Natural killer cell treated with Interleukin-12 subunit alpha and Interleukin-12 subunit beta and Interleukin-15 and Interleukin-18, amount 100 ng/mL, for 72 hours (primary cell): ENCODE measurements at regions not wholly inside any gene's neighbourhood (a gene's known extent, or its start where the extent isn't known, plus 50 kb on each side); places are given as distances from the start of the nearest gene placed in this dataset.

ENCODE experiments used
- ATAC-seq, 2 donors: fragments of 150-1000 bp; cut with Tn5 transposase in 1 of 2; sonication (Bioruptor Pico), chemical (Tn5 transposase) in 1 of 2; 2 replicates each; pipeline ENCODE4 v1.10.0; 2021
- DNase-seq: peaks from one replicate; pipeline ENCODE4 v3.0.0; 2022; ENCODE audit warnings: low spot score
- H3K27ac Mint-ChIP-seq, 2 donors: 1 replicate in 1 of 2; 2 replicates in 1 of 2; pipeline ENCODE4 v1.8.0; 2022; ENCODE audit warnings: mixed read lengths in 2 of 2, mild to moderate bottlenecking in 1 of 2, moderate library complexity in 1 of 2
- H3K27me3 Mint-ChIP-seq, 2 donors: 1 replicate in 1 of 2; 2 replicates in 1 of 2; pipeline ENCODE4 v1.8.0; 2022; ENCODE audit warnings: mixed read lengths in 2 of 2
- H3K36me3 Mint-ChIP-seq: one replicate; pipeline ENCODE4 v1.8.0; 2022; ENCODE audit warnings: mixed read lengths
- H3K4me1 Mint-ChIP-seq, 2 donors: 1 replicate in 1 of 2; 2 replicates in 1 of 2; pipeline ENCODE4 v1.8.0; 2022; ENCODE audit warnings: low read depth in 2 of 2, mixed read lengths in 2 of 2, mild to moderate bottlenecking in 1 of 2
- H3K4me3 Mint-ChIP-seq: one replicate; pipeline ENCODE4 v1.8.0; 2022; ENCODE audit warnings: mixed read lengths
- H3K9me3 Mint-ChIP-seq: 2 replicates; pipeline ENCODE4 v1.8.0; 2022; ENCODE audit warnings: mixed read lengths

GRCh38 chr5:8213701-8214240, 344.8 kb downstream of the MTRR start:
- Mint-ChIP-seq H3K27ac (no peak overlapping the region), H3K36me3 (peaks cover 4% of the 10 kb centered on the region), H3K4me1 (no peaks in the 10 kb centered on the region), H3K27me3 (no peaks in the 10 kb centered on the region), H3K4me3 (no peak overlapping the region), H3K9me3 (no peaks in the 10 kb centered on the region)
- DNase-seq: no peak
- ATAC-seq: no peak

GRCh38 chr5:8216921-8217320, 348.0 kb downstream of the MTRR start:
- Mint-ChIP-seq H3K27ac (no peak overlapping the region), H3K4me1 (no peaks in the 10 kb centered on the region), H3K9me3 (peaks cover 7% of the 10 kb centered on the region), H3K4me3 (no peak overlapping the region), H3K27me3 (no peaks in the 10 kb centered on the region), H3K36me3 (peaks cover 4% of the 10 kb centered on the region)
- DNase-seq: no peak
- ATAC-seq: no peak

GRCh38 chr5:8226148-8226547, 357.2 kb downstream of the MTRR start:
- Mint-ChIP-seq H3K4me1 (no peaks in the 10 kb centered on the region), H3K4me3 (no peak overlapping the region), H3K27me3 (no peaks in the 10 kb centered on the region), H3K36me3 (peaks cover 6% of the 10 kb centered on the region), H3K27ac (no peak overlapping the region), H3K9me3 (peaks cover 29% of the 10 kb centered on the region)
- ATAC-seq (no peak), DNase-seq (no peak)

GRCh38 chr5:8227112-8227511, 358.2 kb downstream of the MTRR start:
- Mint-ChIP-seq H3K4me3 (no peak overlapping the region), H3K9me3 (peaks cover 22% of the 10 kb centered on the region), H3K27ac (no peak overlapping the region), H3K27me3 (no peaks in the 10 kb centered on the region), H3K4me1 (no peaks in the 10 kb centered on the region), H3K36me3 (peaks cover 6% of the 10 kb centered on the region)
- no peak for DNase-seq
- no peak for ATAC-seq

GRCh38 chr5:8229551-8229950, 360.6 kb downstream of the MTRR start:
- Mint-ChIP-seq H3K9me3 (peaks cover 18% of the 10 kb centered on the region), H3K4me1 (no peaks in the 10 kb centered on the region), H3K27ac (no peak overlapping the region), H3K27me3 (no peaks in the 10 kb centered on the region), H3K4me3 (no peak overlapping the region), H3K36me3 (no peaks in the 10 kb centered on the region)
- no peak for DNase-seq
- ATAC-seq: no peak

GRCh38 chr5:8230868-8231267, 361.9 kb downstream of the MTRR start:
- Mint-ChIP-seq H3K9me3 (peaks cover 15% of the 10 kb centered on the region), H3K27ac (no peak overlapping the region), H3K4me1 (no peaks in the 10 kb centered on the region), H3K27me3 (no peaks in the 10 kb centered on the region), H3K36me3 (no peaks in the 10 kb centered on the region), H3K4me3 (no peak overlapping the region)
- no peak for ATAC-seq
- DNase-seq: no peak

- peaks cover 4% of the 10 kb centered on the region for H3K36me3 Mint-ChIP-seq
- no peak overlapping the region for H3K27ac Mint-ChIP-seq
Observed at GRCh38 chr5:8233479-8233878, 364.5 kb downstream of the MTRR start.

GRCh38 chr5:8234179-8234770, 365.3 kb downstream of the MTRR start:
- Mint-ChIP-seq H3K27me3 (no peaks in the 10 kb centered on the region), H3K27ac (no peak overlapping the region), H3K9me3 (peaks cover 19% of the 10 kb centered on the region), H3K4me1 (no peaks in the 10 kb centered on the region), H3K36me3 (peaks cover 4% of the 10 kb centered on the region), H3K4me3 (no peak overlapping the region)
- no peak for ATAC-seq
- no peak for DNase-seq

More at GRCh38 chr5:8233479-8233878, 364.5 kb downstream of the MTRR start:
- no peak for DNase-seq
- no peak overlapping the region for H3K4me3 Mint-ChIP-seq
- H3K4me1 Mint-ChIP-seq: no peaks in the 10 kb centered on the region
- H3K9me3 Mint-ChIP-seq: peaks cover 22% of the 10 kb centered on the region
- ATAC-seq: no peak
- no peaks in the 10 kb centered on the region for H3K27me3 Mint-ChIP-seq

- DNase-seq (no peak), ATAC-seq (no peak)
- peaks cover 4% of the 10 kb centered on the region for H3K36me3 Mint-ChIP-seq
- H3K4me3 Mint-ChIP-seq: no peak overlapping the region
- no peaks in the 10 kb centered on the region for H3K27me3 Mint-ChIP-seq
- no peaks in the 10 kb centered on the region for H3K4me1 Mint-ChIP-seq
- H3K9me3 Mint-ChIP-seq: peaks cover 15% of the 10 kb centered on the region
- no peak overlapping the region for H3K27ac Mint-ChIP-seq
Observed at GRCh38 chr5:8238080-8238479, 369.1 kb downstream of the MTRR start.

GRCh38 chr5:8239198-8239597, 370.2 kb downstream of the MTRR start:
- Mint-ChIP-seq H3K4me1 (no peaks in the 10 kb centered on the region), H3K9me3 (peaks cover 15% of the 10 kb centered on the region), H3K4me3 (no peak overlapping the region), H3K36me3 (peaks cover 5% of the 10 kb centered on the region), H3K27ac (no peak overlapping the region), H3K27me3 (no peaks in the 10 kb centered on the region)
- DNase-seq (no peak), ATAC-seq (no peak)

- no peak overlapping the region for H3K27ac Mint-ChIP-seq
- ATAC-seq (no peak), DNase-seq (no peak)
- peaks cover 15% of the 10 kb centered on the region for H3K9me3 Mint-ChIP-seq
- no peak overlapping the region for H3K4me3 Mint-ChIP-seq
- H3K27me3 Mint-ChIP-seq: no peaks in the 10 kb centered on the region
- no peaks in the 10 kb centered on the region for H3K4me1 Mint-ChIP-seq
- H3K36me3 Mint-ChIP-seq: peaks cover 9% of the 10 kb centered on the region
Observed at GRCh38 chr5:8239646-8240045, 370.7 kb downstream of the MTRR start.

GRCh38 chr5:8241076-8241475, 372.1 kb downstream of the MTRR start:
- Mint-ChIP-seq H3K4me3 (no peak overlapping the region), H3K27me3 (no peaks in the 10 kb centered on the region), H3K27ac (no peak overlapping the region), H3K9me3 (peaks cover 12% of the 10 kb centered on the region), H3K4me1 (no peaks in the 10 kb centered on the region), H3K36me3 (peaks cover 9% of the 10 kb centered on the region)
- ATAC-seq: no peak
- DNase-seq: no peak

GRCh38 chr5:8241558-8241957, 372.6 kb downstream of the MTRR start:
- Mint-ChIP-seq H3K4me3 (no peak overlapping the region), H3K4me1 (no peaks in the 10 kb centered on the region)
- no peak for ATAC-seq

GRCh38 chr5:8247049-8247899, 378.3 kb downstream of the MTRR start:
- ATAC-seq (no peak), DNase-seq (no peak)
- peaks cover 5% of the 10 kb centered on the region for H3K36me3 Mint-ChIP-seq
- no peak overlapping the region for H3K27ac Mint-ChIP-seq
- no peaks in the 10 kb centered on the region for H3K27me3 Mint-ChIP-seq
- peaks cover 11% of the 10 kb centered on the region for H3K9me3 Mint-ChIP-seq
- H3K4me3 Mint-ChIP-seq: no peak overlapping the region
- H3K4me1 Mint-ChIP-seq: no peaks in the 10 kb centered on the region

More at GRCh38 chr5:8241558-8241957, 372.6 kb downstream of the MTRR start:
- no peak for DNase-seq
- Mint-ChIP-seq H3K27ac (no peak overlapping the region), H3K9me3 (peaks cover 8% of the 10 kb centered on the region), H3K36me3 (peaks cover 5% of the 10 kb centered on the region), H3K27me3 (no peaks in the 10 kb centered on the region)
